HG03196 (cell line): ENCODE measurements at regions not wholly inside any gene's neighbourhood (a gene's known extent, or its start where the extent isn't known, plus 50 kb on each side); places are given as distances from the start of the nearest gene placed in this dataset.

Source experiments
- ATAC-seq: cut with Tn5 transposase; IDR thresholded peaks from one replicate; pipeline ENCODE4 v1.9.1; 2021; ENCODE audit not compliant: unreplicated experiment

- no peak for ATAC-seq
These were observed 1494.0 kb upstream of the TMEM132C start for GRCh38 chr12:126773012-126773411.

- no peak for ATAC-seq
These were observed 1493.5 kb upstream of the TMEM132C start for GRCh38 chr12:126773491-126773890.

DNA sequence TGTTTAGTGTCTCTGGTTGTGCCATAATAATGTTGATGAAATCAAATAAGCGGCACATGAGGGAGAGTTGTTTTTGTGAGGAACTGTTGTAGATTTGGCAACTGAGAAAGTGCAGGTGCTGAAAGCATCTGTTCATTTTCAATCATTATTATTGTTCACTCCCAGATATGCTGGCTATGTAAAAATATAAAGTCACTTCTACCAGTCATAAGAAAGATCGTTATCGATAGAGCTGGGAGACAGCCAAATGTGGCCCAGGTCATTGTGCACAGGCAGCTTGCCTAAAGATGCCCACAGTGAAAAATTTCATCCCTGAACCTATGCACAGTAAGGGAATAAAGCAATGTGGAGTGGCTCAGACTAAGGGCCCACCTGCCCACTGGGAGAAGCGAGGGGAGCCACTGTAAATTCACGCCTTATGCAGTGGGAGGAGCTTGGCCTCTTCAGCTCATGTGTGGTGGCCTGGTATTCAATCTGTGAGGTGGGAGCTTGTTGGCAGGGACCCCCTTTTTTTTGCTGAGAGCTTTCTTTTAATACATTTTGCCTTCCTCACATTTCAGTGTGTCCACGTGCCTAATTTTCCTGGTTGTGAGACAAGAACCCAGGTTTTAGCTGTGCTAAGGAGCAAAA is 1490.8 kb upstream of the TMEM132C start:
- ATAC-seq: no peak

DNA sequence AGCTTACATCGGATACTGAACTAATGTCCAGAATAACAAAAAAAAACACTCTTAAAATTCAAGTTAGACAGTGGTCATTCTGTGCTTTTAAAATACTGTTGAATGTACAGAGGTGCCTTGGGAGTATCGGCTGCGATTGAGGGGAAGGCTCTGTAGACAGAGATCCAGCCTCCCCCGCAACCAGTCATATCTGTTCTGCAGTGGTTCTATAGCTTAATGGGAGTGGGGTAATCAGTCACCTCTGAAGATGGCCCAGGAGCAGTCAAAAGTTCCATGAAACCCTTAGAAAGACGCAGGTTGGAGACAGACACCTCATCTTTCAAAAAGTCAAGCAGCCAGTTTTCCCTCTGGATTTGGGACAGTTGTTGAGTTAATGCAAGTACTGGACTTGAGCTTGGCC is 1486.6 kb upstream of the TMEM132C start:
- ATAC-seq: no peak

DNA sequence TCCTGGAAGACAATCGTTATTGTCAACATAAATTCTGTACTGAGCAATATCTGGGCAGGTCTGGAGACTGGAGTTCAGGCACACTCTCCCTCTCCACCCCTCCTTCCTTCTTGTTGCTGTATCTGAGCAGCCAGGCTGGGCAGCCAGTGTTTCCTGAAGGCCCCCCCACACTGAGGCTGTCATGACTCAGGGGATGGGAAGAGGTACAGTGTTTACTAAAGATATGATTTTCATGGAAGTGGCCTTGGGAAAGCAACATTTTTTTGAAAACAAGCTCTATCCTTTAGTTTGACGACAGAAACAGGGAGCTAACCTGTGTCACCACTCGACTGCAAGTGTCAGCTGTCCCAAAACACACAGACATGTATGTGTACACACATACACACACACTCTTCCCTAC is 1485.4 kb upstream of the TMEM132C start:
- no peak for ATAC-seq

DNA sequence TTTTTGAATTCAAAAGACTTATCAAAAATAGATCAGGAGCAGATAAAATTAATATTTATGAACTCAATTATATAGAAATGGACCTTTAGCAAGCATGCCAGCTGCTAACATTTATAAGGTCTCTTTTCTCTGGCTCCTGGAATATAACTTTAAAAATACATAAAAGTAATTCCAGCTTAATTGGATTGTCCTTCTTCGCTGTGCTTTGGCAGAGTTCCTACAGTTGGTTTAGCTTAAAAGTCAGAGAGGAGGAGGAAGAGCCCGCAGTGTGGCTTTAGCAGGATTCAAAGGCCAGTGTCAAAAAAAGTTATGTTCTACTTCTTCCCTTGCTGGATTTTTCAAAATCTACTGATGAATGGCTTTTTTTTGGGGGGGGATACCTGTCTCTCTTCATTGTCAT is 1484.9 kb upstream of the TMEM132C start:
- ATAC-seq: no peak

- ATAC-seq: no peak
These were observed 1482.5 kb upstream of the TMEM132C start for GRCh38 chr12:126784328-126784921.

GRCh38 chr12:126789963-126790362 is 1477.0 kb upstream of the TMEM132C start:
- ATAC-seq: no peak

GRCh38 chr12:126791122-126791521 is 1475.8 kb upstream of the TMEM132C start:
- ATAC-seq: no peak

GRCh38 chr12:126792411-126792810 is 1474.6 kb upstream of the TMEM132C start:
- ATAC-seq: no peak

- no peak for ATAC-seq
These were observed 1469.4 kb upstream of the TMEM132C start for GRCh38 chr12:126797525-126797924.

- no peak for ATAC-seq
These were observed 1468.5 kb upstream of the TMEM132C start for GRCh38 chr12:126798449-126798848.

- no peak for ATAC-seq
These were observed 1459.6 kb upstream of the TMEM132C start for GRCh38 chr12:126807312-126807865.

GRCh38 chr12:126811391-126811790 is 1455.6 kb upstream of the TMEM132C start:
- ATAC-seq: no peak

- no peak for ATAC-seq
These were observed 1447.4 kb upstream of the TMEM132C start for GRCh38 chr12:126819554-126819953.

DNA sequence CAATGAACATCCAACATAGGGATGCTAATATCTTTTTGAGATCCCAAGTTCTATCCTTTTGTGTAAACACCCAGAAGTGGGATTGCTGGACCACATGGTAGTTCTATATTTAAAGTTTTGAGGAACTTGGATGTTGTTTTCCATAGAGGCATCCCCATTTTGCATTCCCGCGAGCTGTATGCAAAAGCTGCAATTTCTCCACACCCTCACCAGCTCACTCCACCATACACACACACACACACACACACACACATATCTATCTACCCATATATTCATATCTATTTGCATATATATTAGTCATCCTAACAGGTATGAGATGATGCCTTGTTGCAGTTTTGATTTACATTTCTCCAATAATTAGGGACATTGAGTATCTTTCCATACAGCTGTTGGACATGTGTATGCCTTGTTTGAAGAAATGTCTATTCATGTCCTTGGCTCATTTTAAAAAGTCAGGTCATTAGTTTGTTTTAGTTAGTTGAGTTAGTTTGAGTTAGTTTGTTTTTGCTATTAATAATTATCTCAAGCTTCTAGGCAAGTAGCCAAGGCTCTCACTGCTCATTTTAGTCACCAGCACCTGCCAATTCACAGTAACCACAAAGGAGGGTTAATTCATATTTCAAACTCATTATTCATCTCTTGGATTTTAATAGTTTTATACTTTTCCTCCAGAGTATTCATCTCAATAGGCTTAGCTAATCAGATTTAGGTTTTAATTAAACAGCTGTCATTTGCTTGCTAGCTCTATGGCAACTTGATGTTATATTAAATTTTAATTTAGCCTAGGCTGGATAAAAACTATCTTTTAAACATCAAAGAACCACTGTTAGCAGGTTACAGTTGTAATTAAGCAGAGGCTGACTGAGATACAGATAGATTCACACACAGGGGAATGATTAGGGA is 1435.9 kb upstream of the TMEM132C start:
- no peak for ATAC-seq

DNA sequence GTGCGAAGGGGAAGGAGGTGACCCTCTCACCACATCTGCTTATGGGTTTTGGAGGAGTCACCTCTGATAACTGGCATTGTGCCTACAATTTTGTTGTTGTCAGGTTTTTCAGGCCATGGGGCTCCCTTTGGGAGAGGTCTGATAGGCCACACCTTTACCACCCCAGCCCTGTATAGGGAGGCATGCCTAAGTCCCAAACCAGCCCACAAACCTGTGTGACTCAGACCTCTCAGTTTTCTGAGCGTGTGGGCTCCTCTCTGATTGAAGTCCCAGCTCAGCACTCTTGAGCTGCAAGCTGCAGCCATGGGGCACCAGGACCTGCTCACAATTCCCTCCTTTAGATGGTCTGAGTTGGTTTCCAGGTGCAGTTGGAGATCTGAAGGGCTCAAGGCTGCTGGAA is 1429.3 kb upstream of the TMEM132C start:
- ATAC-seq: no peak

- ATAC-seq: no peak
These were observed 1422.9 kb upstream of the TMEM132C start for GRCh38 chr12:126843915-126844669.

DNA sequence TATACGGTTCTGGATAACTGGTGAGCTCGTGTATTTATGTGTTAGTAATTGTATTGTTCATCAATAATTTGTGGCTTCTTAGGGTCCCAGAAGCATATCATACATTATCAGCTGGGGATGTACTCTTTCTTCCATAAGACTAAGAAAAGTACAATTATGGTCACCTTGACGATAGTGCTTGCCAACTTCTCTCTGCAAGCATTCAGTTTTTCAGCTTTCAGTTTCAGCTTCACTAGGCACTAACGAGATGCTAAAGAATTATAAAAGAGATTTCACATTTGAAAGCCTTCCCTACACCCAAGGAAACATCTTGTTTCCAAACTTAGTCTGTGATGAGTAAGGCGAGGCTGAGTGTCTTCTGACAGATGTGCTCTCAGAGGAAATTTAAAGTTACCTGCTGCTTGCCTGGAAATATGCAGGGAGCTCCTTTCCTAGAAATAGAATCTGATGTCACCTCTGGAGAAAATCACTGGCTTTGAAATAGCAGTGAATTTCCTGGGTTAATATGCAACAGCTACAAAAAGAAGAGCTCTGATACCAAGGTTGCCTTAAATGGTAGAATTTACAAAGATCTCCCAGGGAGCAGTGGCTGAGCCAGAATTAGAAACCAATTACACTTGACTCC is 1419.9 kb upstream of the TMEM132C start:
- no peak for ATAC-seq

GRCh38 chr12:126855768-126856167 is 1411.2 kb upstream of the TMEM132C start:
- no peak for ATAC-seq

DNA sequence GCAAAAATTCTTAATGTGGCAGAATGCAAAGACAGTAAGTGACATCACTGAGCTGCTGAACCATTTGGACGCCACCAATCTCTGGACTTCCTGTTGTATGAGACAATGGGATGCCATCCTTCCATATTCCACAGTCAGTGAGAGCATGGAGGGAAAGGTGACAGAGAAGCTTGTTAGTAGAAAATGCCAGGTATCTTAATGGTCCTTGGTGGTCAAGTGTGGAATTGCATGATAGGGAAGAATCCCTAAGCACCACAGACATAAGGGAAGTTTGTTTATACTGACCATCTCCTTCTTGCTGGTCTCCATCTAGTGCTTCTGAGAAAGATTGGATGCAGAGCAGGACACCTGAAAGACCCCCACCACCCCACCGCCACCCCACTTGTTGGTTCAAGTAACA is 1410.0 kb upstream of the TMEM132C start:
- ATAC-seq: no peak
